ENCODE measurements at regions not wholly inside any gene's neighbourhood (a gene's known extent, or its start where the extent isn't known, plus 50 kb on each side); places are given as distances from the start of the nearest gene placed in this dataset.

DNA sequence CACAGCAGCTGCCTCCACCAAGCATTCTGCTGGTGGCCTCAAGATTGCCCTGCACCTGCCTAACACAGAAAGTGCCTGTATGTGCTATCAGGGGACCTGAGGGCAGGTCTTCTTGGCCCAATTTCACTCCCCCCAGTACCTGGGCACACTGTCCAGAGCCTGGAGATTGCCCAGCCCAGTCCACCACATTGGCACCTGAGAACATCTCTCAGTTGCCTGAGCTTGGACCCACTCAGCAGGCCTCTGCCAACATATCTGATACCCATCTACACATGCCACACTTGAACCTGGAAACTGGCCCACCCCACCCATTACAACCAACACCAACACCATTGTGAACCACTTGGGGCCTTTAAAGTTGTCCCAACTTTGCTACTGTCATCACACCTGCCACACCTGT is 1523.1 kb upstream of the CDH9 start:
- TF ChIP-seq, protein P1, sequence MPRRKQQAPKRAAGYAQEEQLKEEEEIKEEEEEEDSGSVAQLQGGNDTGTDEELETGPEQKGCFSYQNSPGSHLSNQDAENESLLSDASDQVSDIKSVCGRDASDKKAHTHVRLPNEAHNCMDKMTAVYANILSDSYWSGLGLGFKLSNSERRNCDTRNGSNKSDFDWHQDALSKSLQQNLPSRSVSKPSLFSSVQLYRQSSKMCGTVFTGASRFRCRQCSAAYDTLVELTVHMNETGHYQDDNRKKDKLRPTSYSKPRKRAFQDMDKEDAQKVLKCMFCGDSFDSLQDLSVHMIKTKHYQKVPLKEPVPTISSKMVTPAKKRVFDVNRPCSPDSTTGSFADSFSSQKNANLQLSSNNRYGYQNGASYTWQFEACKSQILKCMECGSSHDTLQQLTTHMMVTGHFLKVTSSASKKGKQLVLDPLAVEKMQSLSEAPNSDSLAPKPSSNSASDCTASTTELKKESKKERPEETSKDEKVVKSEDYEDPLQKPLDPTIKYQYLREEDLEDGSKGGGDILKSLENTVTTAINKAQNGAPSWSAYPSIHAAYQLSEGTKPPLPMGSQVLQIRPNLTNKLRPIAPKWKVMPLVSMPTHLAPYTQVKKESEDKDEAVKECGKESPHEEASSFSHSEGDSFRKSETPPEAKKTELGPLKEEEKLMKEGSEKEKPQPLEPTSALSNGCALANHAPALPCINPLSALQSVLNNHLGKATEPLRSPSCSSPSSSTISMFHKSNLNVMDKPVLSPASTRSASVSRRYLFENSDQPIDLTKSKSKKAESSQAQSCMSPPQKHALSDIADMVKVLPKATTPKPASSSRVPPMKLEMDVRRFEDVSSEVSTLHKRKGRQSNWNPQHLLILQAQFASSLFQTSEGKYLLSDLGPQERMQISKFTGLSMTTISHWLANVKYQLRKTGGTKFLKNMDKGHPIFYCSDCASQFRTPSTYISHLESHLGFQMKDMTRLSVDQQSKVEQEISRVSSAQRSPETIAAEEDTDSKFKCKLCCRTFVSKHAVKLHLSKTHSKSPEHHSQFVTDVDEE (CRISPR knock-in tag; IDR thresholded peaks at IDR 0.05): no peak
- TF ChIP-seq CSDC2 (CRISPR knock-in tag; IDR thresholded peaks at IDR 0.05): no peak
- TF ChIP-seq, protein P2, sequence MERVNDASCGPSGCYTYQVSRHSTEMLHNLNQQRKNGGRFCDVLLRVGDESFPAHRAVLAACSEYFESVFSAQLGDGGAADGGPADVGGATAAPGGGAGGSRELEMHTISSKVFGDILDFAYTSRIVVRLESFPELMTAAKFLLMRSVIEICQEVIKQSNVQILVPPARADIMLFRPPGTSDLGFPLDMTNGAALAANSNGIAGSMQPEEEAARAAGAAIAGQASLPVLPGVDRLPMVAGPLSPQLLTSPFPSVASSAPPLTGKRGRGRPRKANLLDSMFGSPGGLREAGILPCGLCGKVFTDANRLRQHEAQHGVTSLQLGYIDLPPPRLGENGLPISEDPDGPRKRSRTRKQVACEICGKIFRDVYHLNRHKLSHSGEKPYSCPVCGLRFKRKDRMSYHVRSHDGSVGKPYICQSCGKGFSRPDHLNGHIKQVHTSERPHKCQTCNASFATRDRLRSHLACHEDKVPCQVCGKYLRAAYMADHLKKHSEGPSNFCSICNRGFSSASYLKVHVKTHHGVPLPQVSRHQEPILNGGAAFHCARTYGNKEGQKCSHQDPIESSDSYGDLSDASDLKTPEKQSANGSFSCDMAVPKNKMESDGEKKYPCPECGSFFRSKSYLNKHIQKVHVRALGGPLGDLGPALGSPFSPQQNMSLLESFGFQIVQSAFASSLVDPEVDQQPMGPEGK (CRISPR knock-in tag; IDR thresholded peaks at IDR 0.05; ENCODE audit: borderline replicate concordance): no peak
- no peak for TF ChIP-seq ZC3H10 (CRISPR knock-in tag; IDR thresholded peaks at IDR 0.05)
- no peak for TF ChIP-seq TOX (CRISPR knock-in tag; IDR thresholded peaks at IDR 0.05; ENCODE audit: borderline replicate concordance)
- no peak for TF ChIP-seq OSR1 (CRISPR knock-in tag; IDR thresholded peaks at IDR 0.05)

All from SK-N-SH treated with all-trans-retinoic acid at 6 μM for 48 hours (cell line).